IMR-90 (cell line): ENCODE measurements at regions not wholly inside any gene's neighbourhood (a gene's known extent, or its start where the extent isn't known, plus 50 kb on each side); places are given as distances from the start of the nearest gene placed in this dataset.

Experiments
- ATAC-seq: fragments of 200-7000 bp; cut with Tn5 transposase; 2 replicates; pipeline ENCODE4 v1.9.1; 2020; ENCODE audit warnings: low read depth, mild to moderate bottlenecking, moderate library complexity
- BruUV-seq: library from RNA; stranded (reverse); fragments of 400-500 nt; replicated peaks from 2 replicates; lab custom pipeline; 2021; lab: Mats Ljungman, UMichigan
- CTCF ChIA-PET: fragments of 300-600 bp; formaldehyde crosslinking; extraction: SDS; loops from one replicate; lab custom pipeline; 2021; ENCODE audit warnings: antibody characterized with exemption; lab: Yijun Ruan, JAX
- POLR2A ChIA-PET: fragments of 300-600 bp; sonication (Branson Sonifier 250); formaldehyde crosslinking; loops from one replicate; lab custom pipeline; 2022; ENCODE audit warnings: antibody characterized with exemption; ENCODE audit not compliant: unreplicated experiment; lab: Charles Lee
- DNase-seq: peaks from one replicate; pipeline ENCODE4 v3.0.0; 2013
- H2AFZ ChIP-seq: replicated peaks from 2 replicates; pipeline ENCODE3; 2013; ENCODE audit warnings: low read length, mild to moderate bottlenecking; ENCODE audit not compliant: poor library complexity
- H2AK5ac ChIP-seq: 2 replicates; pipeline ENCODE4 v1.6.1; 2013; ENCODE audit warnings: low read depth, low read length, inconsistent platforms
- H2AK9ac ChIP-seq: replicated peaks from 2 replicates; pipeline ENCODE3; 2013; ENCODE audit warnings: mild to moderate bottlenecking, low read depth, low read length, moderate library complexity; ENCODE audit not compliant: poor library complexity
- H2BK120ac ChIP-seq: 2 replicates; pipeline ENCODE4 v1.6.1; 2013; ENCODE audit warnings: low read depth, low read length, inconsistent platforms
- H2BK15ac ChIP-seq: 3 replicates; pipeline ENCODE4 v1.6.1; 2013; ENCODE audit warnings: low read depth, low read length, inconsistent platforms
- H2BK20ac ChIP-seq: 2 replicates; pipeline ENCODE4 v1.6.1; 2013; ENCODE audit warnings: low read depth, mild to moderate bottlenecking, inconsistent platforms, low read length, moderate library complexity
- H2BK5ac ChIP-seq: 2 replicates; pipeline ENCODE4 v1.6.1; 2013; ENCODE audit warnings: mild to moderate bottlenecking, low read depth, low read length, inconsistent platforms; ENCODE audit not compliant: poor library complexity, severe bottlenecking
- H3K14ac ChIP-seq: replicated peaks from 2 replicates; pipeline ENCODE4 v1.6.1; 2013; ENCODE audit warnings: low read depth, low read length, inconsistent platforms
- H3K18ac ChIP-seq: 2 replicates; pipeline ENCODE4 v1.6.1; 2013; ENCODE audit warnings: low read depth, low read length, control low read depth
- H3K23ac ChIP-seq: 2 replicates; pipeline ENCODE4 v1.6.1; 2013; ENCODE audit warnings: low read depth, low read length, inconsistent platforms
- H3K27ac ChIP-seq: 2 replicates; pipeline ENCODE4 v1.5.1; 2013; ENCODE audit warnings: mild to moderate bottlenecking, control low read depth, low read length; ENCODE audit not compliant: insufficient read depth
- H3K27me3 ChIP-seq: 2 replicates; pipeline ENCODE4 v1.6.1; 2013; ENCODE audit warnings: low read length; ENCODE audit not compliant: control insufficient read depth, insufficient read depth
- H3K36me3 ChIP-seq: 2 replicates; pipeline ENCODE4 v1.6.1; 2013; ENCODE audit warnings: low read length, mixed read lengths; ENCODE audit not compliant: control insufficient read depth, insufficient read depth
- H3K4ac ChIP-seq: 2 replicates; pipeline ENCODE4 v1.6.1; 2013; ENCODE audit warnings: low read depth, low read length, inconsistent platforms
- H3K4me1 ChIP-seq: 2 replicates; pipeline ENCODE4 v1.6.1; 2013; ENCODE audit warnings: low read length, mixed read lengths; ENCODE audit not compliant: control insufficient read depth, insufficient read depth
- H3K4me2 ChIP-seq: 2 replicates; pipeline ENCODE4 v1.6.1; 2013; ENCODE audit warnings: low read depth, mild to moderate bottlenecking, control low read depth, low read length, moderate library complexity
- H3K4me3 ChIP-seq: 2 replicates; pipeline ENCODE4 v1.5.1; 2013; ENCODE audit warnings: low read depth, mild to moderate bottlenecking, control low read depth, low read length, moderate library complexity; ENCODE audit not compliant: insufficient read depth
- H3K56ac ChIP-seq: 2 replicates; pipeline ENCODE4 v1.6.1; 2013; ENCODE audit warnings: low read length, inconsistent platforms; ENCODE audit not compliant: insufficient read depth; ENCODE audit errors: extremely low read depth
- H3K79me1 ChIP-seq, 2 experiments: 2 replicates each; pipeline ENCODE4 v1.6.1; 2013; ENCODE audit warnings: low read length in 2 of 2, inconsistent platforms in 1 of 2, low read depth in 1 of 2
- H3K9ac ChIP-seq: 2 replicates; pipeline ENCODE4 v1.6.1; 2013; ENCODE audit warnings: low read depth, low read length, control low read depth
- H3K9me1 ChIP-seq: 2 replicates; pipeline ENCODE4 v1.6.1; 2013; ENCODE audit warnings: low read length, inconsistent platforms; ENCODE audit not compliant: insufficient read depth
- H3K9me3 ChIP-seq: 2 replicates; pipeline ENCODE4 v1.6.1; 2013; ENCODE audit warnings: low read length; ENCODE audit not compliant: control insufficient read depth, insufficient read depth
- H4K20me1 ChIP-seq: 2 replicates; pipeline ENCODE4 v1.6.1; 2013; ENCODE audit warnings: low read length, inconsistent platforms; ENCODE audit not compliant: insufficient read depth
- H4K5ac ChIP-seq: 2 replicates; pipeline ENCODE4 v1.6.1; 2013; ENCODE audit warnings: mild to moderate bottlenecking, low read depth, low read length, control low read depth
- H4K8ac ChIP-seq, 2 experiments: 2 replicates each; pipeline ENCODE4 v1.6.1; 2013; ENCODE audit warnings: low read depth in 2 of 2, low read length in 2 of 2, control low read depth in 1 of 2, inconsistent platforms in 1 of 2
- H4K91ac ChIP-seq: 2 replicates; pipeline ENCODE4 v1.6.1; 2013; ENCODE audit warnings: low read depth, low read length, inconsistent platforms; ENCODE audit not compliant: insufficient read depth
- CEBPB ChIP-seq: IDR thresholded peaks from 2 replicates; pipeline ENCODE4 v1.6.1; 2012; ENCODE audit warnings: low read depth, low read length, improper control_type of control experiment
- RAD21 ChIP-seq: IDR thresholded peaks from 2 replicates; pipeline ENCODE4 v1.6.1; 2012; ENCODE audit warnings: low read length, improper control_type of control experiment
- WGBS, 2 experiments: methylation state at CpG; one replicate each; pipeline versions ENCODE4 v1.1.5 to v1.1.7; 2013; ENCODE audit warnings: missing lambda C conversion rate in 2 of 2; ENCODE audit not compliant: insufficient read length in 1 of 2; ENCODE audit errors: extremely low coverage in 2 of 2; 5-methylcytosine and 5-hydroxymethylcytosine counted together
- dilution Hi-C: fragments of 300-500 bp; cut with HindIII; formaldehyde crosslinking; loops from one replicate; pipeline ENCODE4 v1.14.3; 2018; ENCODE audit warnings: low sequenced_read_pairs; ENCODE audit not compliant: unreplicated experiment
- in situ Hi-C: fragments of 300-500 bp; cut with MboI; formaldehyde crosslinking; loops from 3 replicates; pipeline ENCODE4 v1.14.3; 2019; ENCODE audit warnings: low sequenced_read_pairs, inconsistent platforms, mixed read lengths
- intact Hi-C: fragments of 100-400 bp; cut with micrococcal nuclease; formaldehyde crosslinking; loops from 2 replicates; pipeline ENCODE4 v1.10.0; 2022
- TF ChIP-seq, protein P1 (sequence below): fragments of 150-350 bp; IDR thresholded peaks from 2 replicates; pipeline ENCODE4 v1.6.1; 2017; ENCODE audit warnings: mild to moderate bottlenecking, antibody characterized with exemption, low read length, low read depth

DNA sequence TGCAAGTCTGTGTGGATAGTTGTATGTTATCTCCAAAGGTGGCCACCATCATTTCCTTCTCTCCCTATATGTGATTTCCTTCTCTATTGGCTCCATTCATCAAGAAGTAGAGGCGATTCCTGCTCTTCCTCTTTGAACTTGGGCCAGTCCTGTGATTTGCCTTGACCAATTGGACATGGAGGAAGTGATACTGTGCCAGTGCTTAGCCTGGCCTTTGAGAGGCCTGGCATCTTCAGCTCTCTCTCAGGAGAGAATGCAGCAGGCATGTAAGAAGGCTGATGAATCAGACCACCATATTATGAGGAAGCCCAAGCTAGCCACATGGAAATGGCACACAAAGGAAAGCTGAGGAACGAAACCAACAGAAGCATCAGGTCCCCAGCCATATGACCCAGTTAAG lies 195.0 kb upstream of the SVIL start:
- Histone ChIP-seq H4K91ac (no peak overlapping the region), H3K27ac (no peak overlapping the region), H3K9ac (no peak overlapping the region), H3K27me3 (peaks cover 2% of the 10 kb centered on the region; the same call in 1 of the 2 replicates), H4K5ac (no peak overlapping the region), H3K4ac (no peak overlapping the region), H3K14ac (no peak overlapping the region), H2BK5ac (no peak overlapping the region), H3K4me1 (no peaks in the 10 kb centered on the region), H4K8ac (no peak overlapping the region), H3K9me1 (no peaks in the 10 kb centered on the region), H2AFZ (no peak overlapping the region), H2BK20ac (no peak overlapping the region), H3K18ac (no peak overlapping the region), H2AK5ac (no peak overlapping the region), H3K4me3 (no peak overlapping the region), H2BK120ac (no peak overlapping the region), H3K9me3 (peaks cover 8% of the 10 kb centered on the region), H3K56ac (no peak overlapping the region), H2AK9ac (no peak overlapping the region), H3K79me1 (no peaks in the 10 kb centered on the region), H3K23ac (no peak overlapping the region), H4K20me1 (no peaks in the 10 kb centered on the region), H3K4me2 (no peak overlapping the region), H2BK15ac (no peak overlapping the region), H3K36me3 (no peaks in the 10 kb centered on the region)
- no CpG with 5 or more reads among the region's 2 CpGs for WGBS, 2 experiments
- ChIA-PET POLR2A (no interaction called here), CTCF (no interaction called here)
- TF ChIP-seq, protein P1, sequence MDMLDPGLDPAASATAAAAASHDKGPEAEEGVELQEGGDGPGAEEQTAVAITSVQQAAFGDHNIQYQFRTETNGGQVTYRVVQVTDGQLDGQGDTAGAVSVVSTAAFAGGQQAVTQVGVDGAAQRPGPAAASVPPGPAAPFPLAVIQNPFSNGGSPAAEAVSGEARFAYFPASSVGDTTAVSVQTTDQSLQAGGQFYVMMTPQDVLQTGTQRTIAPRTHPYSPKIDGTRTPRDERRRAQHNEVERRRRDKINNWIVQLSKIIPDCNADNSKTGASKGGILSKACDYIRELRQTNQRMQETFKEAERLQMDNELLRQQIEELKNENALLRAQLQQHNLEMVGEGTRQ = no peak
- no peak for TF ChIP-seq CEBPB
- TF ChIP-seq RAD21 = no peak
- DNase-seq (no peak), ATAC-seq (no peak)
- in situ Hi-C loops (no loop called here), intact Hi-C loops (no loop called here), dilution Hi-C loops (no loop called here)
- BruUV-seq = no TSS peak
